Inflammatory macrophage (primary cell): ENCODE measurements at regions not wholly inside any gene's neighbourhood (a gene's known extent, or its start where the extent isn't known, plus 50 kb on each side); places are given as distances from the start of the nearest gene placed in this dataset.
"Not testable (repeated sequence)": the region's sequence is repeated elsewhere in the genome, so short reads cannot be mapped to it uniquely, and the experiment has no call there.

Experiments used
- DNase-seq, 2 donors: peaks; one replicate each; pipeline ENCODE4 v3.0.0-alpha.2; 2020 to 2022

DNA sequence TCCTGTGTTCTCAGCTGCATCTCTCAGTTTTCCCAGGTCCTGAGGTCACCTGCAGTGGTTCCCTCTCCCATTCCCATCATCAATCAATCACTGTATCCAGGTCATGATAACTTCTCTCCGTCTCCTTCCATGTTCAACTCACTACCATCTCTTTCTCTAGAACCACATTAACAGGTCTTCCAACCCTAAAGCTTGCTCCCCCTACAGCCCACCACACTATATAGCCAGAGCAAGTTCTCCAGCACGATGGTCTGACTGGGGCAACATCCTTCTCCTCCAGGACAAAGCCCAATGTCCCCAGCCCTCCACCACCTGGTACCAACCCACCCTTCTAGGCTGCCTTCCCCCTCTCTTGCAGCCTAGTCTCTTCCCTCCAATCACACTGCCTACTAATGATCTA, 241.6 kb downstream of the CDK5RAP2 start:
- DNase-seq, result no peak

DNA sequence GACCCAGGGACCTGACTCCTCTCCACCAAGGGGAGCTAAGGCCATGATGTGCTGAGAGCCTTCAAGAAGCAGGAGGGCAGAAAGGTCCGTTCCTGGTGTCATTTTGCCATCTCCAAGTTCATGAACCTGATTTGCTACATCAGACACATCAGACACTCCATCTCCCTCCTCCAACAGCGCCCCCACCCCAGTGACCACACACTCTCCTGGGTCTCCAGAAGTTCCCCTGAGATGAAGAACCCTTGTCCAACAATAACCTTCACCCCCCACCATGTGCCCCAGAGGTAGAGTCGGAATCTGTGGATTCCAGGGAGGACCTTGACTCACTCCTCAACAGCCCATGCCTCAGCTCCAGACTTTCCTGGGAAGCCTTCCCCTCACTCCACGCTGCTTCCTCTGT, 242.8 kb downstream of the CDK5RAP2 start:
- DNase-seq, result no peak

DNA sequence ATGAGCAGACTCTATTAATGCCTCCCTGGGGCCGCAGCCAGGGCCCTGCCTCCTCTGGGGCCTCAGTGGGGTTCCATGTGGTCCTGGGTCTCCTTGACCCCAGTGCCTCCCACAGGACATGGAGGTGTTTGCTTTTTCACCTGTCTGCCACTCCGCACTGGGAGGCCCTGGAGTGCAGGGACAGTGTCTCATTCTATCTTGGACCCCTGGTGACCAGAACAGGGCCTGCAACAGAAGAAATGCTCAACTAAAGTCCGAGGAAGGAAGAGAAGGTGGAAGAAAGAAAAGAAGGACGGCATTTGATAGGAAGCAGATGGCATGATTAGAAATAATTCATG, 243.2 kb downstream of the CDK5RAP2 start:
- no peak for DNase-seq

DNA sequence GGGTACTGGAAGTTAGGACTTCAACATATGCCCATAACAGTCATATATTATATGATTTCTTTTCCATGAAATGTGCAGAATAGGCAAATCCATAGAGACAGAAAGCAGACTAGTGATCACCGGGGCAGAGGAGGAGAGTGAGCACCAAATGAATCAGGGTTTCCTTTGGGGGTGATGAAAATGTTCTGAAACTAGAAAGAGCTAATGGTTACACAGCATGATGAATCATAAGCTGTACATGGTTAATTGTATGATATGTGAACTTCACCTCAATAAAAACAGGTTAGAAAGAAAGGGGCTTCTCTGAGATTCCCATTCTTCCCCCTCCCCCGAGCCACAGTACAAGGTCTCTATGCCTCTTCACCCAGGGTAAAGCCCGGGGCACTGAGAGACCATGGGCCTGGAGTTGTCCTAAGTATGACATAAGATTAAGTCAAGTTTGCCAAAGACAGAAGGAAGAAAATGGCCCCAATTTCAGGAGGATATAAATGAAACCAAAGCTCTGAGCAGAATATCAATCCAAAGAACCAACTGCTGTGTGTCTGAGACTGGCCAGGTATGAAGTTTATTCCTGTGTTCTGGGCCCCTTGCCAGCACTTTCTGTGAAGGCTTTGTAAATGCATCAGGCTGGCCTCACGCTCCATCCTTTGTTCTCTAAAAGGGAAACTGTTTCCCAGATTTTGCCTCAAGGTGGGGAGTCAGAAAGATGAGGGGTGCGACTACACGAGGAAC, 243.8 kb downstream of the CDK5RAP2 start:
- no peak for DNase-seq

DNA sequence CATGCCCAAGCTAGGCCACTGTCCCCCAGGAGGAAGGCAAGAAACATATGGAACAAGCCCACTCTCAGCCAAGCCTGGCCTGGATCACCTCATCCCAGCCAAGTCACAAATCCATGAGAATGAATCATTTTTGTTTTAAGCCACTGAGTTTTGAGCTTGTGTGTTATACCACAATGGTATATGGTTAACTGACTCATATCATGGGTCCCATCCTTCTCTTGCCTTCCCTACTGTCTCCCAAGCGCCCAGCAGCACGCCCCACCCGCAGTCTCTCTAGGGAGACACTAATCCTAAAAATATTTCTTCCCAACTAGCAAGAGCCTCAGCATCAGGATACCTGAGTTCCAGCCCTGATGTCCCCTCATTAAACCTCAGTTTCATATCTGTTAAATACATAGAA, 248.1 kb downstream of the CDK5RAP2 start:
- no peak for DNase-seq

DNA sequence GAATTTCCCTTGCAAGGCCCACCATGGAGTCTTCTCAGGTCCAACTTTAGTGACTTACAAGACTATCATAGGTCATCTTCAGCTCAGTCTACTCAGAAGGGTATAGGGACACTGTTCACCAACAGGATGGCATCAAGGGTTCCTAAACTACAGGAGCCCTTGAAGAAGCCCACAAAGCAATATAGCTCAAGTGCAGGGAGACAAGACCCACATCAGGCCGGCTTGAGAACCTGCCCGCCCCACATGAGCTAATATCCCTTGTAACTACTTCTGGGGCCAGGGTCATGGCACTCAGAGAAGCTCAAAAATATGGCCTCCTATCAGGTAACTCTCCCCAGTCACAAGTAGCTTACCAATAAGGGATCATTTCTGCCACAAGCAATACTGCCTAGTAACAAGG, 249.9 kb downstream of the CDK5RAP2 start:
- DNase-seq, result no peak

GRCh38 chr9:120327322-120327721, 252.6 kb downstream of the CDK5RAP2 start:
- DNase-seq, result no peak

DNA sequence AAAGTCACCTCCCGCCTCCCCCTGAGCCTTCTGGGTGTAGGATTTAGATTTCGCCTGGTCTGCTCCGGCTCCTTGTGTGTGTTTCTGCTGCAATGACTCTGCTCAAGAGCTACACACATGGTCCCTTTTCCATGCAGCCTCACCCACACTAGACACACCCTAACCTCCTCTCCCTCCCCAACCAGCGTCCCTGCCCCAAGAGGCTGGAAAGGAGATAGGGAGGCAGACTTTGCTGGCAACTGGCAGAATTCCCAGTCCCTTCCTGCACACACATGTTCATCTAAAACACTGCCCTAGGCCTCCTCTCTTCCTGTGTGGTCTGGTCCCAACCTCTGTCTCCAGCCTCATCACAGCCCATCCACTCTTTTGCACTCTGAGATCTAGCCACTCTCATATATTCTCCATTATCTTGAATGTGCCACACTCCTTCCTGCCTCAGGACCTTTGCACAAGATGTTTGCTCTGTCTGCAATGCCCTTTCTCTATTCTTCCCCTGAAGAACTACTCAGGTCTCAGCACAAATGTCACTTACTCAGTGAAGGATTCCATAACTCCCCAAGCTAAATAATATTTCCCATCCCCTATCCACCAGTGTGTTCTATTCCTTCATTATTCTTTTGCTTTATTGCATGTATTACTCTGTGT, 253.8 kb downstream of the CDK5RAP2 start:
- no peak for DNase-seq

- no peak for DNase-seq
Measured at GRCh38 chr9:120324996-120325642, 254.8 kb downstream of the CDK5RAP2 start.

- DNase-seq, result no peak
Measured at GRCh38 chr9:120324461-120324860, 255.5 kb downstream of the CDK5RAP2 start.

DNA sequence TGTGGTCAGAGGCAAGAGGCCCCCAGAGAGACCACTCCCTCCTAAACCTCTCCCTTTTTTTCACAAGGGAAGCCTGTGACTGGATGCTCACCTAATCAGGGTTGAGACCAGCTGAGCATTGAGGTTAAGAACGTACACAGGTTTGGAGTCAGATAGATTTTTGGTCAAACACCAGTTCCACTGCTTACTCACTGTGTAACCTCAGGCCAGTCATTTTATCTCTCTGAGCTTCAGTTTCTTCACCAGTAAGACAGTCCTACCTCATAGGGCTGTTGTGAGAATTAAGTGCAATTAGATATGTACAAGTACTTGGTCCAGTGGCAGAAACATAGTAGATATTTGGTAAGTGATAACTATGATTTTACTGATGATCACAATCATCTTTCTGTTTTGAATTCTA, 256.8 kb downstream of the CDK5RAP2 start:
- no peak for DNase-seq

- no peak for DNase-seq
Measured at GRCh38 chr9:120319452-120319851, 260.5 kb downstream of the CDK5RAP2 start.

DNA sequence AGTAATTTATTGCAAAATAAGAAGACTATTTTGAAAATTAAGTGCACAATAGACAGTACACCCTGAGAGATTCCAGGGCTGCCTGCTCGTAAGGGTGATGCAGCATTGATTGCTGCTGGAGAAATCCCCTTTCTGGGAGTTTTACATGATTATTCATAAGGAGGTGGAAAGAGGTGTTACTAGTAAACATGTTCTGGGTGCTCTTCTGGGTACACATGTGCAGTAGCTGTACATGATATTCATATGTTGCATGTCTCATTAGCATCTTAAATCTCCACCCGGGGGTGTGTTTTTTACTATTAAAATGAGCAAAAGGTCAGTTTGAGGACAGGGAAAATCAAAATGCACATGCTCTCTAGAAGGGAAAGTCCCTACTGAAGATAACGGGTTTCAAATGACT, 264.8 kb downstream of the CDK5RAP2 start:
- no peak for DNase-seq

DNA sequence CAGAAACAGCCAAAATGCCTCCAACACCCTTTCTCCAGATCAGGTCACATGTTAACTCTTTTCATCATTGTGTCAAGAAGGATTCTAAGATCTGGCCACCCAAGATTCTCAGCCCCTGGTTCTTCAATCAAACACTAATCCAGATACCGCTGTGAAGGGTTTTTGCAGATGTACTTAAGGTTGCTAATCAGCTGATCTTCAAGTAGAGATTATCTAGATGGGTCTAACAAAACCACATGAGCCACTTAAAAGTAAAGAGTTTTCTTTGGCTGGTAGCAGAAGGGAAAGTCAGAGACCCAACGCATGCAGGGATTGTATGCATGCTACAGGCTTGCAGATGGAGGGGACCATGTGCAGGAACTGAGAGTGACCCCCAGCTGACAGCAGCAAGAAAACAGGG, 267.9 kb downstream of the CDK5RAP2 start:
- DNase-seq, result no peak

- DNase-seq, result no peak
Measured at GRCh38 chr9:120310035-120310434, 269.9 kb downstream of the CDK5RAP2 start.

DNA sequence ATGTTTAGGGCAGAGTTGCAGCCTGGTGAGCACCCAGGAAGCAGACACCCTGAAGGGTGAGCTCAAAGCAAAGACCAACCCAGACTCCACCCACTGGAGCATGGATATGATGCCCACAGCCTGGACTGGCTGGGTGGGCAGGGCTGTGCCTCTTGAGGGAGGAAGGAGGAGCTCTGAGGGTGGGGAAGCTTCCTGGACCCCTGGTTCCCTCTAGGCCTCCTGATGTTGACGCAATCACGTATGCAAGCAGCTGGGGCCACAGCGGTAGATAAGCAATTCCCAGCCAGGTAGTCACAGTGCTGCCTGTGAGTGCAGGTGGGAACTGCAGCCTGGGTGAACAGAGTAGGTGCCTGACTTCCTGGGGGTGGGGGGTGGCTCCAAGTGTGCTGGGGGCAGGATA, 271.5 kb downstream of the CDK5RAP2 start:
- DNase-seq, result no peak

DNA sequence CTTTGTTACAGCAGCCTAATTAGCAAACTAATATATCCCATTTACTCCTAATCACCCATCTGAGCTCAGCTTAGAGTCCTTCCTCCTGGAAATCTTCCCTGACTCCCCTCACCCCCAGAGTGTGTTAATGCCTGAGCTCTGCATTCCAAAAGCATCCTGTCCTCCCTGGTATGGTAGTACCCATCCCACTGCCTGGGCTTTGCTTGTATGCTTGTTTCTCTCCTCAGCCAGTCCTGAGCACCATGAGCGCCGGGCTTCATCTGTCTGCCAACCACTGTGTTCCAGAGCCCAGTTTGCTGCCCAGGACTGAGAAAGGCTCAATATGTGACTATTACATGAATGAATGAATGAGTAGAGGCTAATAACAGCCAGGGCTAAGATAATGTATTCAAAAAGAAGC, 272.4 kb downstream of the CDK5RAP2 start:
- DNase-seq, result no peak

DNA sequence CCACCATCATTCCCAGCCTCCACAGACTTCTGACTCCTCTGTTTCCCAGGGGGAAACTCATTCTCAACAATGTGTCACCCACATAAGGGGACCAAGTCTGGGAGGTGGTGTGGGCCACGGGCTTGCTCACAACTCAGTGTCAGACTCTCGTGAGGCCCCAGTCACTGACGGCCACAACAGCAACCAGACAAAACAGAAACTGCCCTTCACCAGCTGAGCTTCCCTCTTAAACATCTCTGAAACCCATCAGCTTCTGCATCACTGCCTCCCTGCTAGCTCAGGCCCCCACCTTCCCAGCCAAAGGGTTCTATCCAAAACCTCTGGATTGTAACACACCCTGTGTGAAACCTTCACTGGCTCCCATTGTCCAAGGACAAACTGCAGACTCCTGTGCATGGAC, 273.4 kb downstream of the CDK5RAP2 start:
- DNase-seq, result no peak

DNA sequence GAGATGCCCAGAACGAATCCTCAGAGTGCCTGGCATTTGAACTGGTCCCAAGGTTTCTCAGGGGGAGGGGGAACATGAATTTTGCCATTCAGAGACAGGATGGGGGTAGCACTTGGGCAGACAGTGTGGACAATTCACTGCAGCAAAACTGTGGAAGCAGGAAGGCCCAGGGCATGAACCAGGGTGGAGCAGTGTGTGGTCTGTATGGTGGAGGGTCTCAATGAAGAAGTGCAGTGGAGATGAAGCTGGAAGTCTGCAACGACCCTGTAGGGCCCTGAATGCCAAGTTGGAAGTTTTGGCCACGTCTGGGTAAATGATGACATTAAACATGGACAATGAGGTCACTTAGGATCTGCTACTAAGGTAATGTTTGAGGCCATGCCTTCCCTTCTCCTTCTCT, 273.9 kb downstream of the CDK5RAP2 start:
- no peak for DNase-seq

- DNase-seq, result not testable (repeated sequence)
Measured at GRCh38 chr9:120304896-120305295, 275.1 kb downstream of the CDK5RAP2 start.

DNA sequence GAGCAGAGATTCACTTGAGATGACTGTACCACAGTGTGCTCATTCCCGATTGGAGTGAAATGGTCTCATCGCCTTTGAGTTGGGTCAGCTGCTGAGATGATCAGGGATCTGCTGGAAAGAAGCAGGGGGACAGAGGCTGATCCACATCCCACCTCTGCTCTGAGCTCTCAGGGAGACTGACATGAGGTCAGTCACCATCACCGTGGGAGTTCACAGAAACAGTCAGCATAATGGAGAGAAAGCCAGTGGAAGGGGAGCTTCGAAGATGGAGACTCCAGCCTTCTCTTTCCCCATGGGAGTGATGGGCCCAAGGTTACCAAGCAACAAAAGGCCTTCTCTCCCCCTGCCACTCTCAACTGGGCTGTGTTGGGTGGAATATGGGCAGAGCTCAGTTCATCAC, 276.4 kb downstream of the CDK5RAP2 start:
- no peak for DNase-seq

- no peak for DNase-seq
Measured at GRCh38 chr9:120299785-120300184, 280.2 kb downstream of the CDK5RAP2 start.

DNA sequence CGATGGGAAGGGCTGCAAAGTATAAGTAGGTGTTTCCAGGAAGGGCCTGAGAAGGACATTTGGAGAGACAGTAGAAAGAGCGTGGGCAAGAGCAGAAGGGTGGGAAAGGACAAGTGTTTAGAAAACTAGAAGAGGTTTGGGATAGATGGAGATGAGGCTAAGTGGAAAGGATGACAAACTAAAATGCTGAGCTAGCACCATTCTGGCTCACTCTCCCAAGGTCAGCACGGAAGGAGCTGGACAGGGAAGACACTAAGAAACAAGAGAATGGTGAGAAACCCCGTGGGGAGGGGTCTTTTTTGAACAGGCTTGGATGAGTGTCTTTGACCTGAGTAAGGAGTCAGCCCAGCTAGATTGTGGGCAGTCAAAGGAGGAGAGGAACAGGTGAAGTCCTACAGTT, 286.0 kb downstream of the CDK5RAP2 start:
- no peak for DNase-seq

GRCh38 chr9:120292606-120293005, 287.4 kb downstream of the CDK5RAP2 start:
- no peak for DNase-seq
